GM19397 (cell line): ENCODE measurements at regions not wholly inside any gene's neighbourhood (a gene's known extent, or its start where the extent isn't known, plus 50 kb on each side); places are given as distances from the start of the nearest gene placed in this dataset.
A peak's percentile ranks its signal among the peaks of the same experiment; 100 is the strongest.

Experiments used
- ATAC-seq: cut with Tn5 transposase; IDR thresholded peaks from one replicate; pipeline ENCODE4 v1.9.1; 2021; ENCODE audit warnings: mild to moderate bottlenecking, moderate library complexity; ENCODE audit not compliant: unreplicated experiment

DNA sequence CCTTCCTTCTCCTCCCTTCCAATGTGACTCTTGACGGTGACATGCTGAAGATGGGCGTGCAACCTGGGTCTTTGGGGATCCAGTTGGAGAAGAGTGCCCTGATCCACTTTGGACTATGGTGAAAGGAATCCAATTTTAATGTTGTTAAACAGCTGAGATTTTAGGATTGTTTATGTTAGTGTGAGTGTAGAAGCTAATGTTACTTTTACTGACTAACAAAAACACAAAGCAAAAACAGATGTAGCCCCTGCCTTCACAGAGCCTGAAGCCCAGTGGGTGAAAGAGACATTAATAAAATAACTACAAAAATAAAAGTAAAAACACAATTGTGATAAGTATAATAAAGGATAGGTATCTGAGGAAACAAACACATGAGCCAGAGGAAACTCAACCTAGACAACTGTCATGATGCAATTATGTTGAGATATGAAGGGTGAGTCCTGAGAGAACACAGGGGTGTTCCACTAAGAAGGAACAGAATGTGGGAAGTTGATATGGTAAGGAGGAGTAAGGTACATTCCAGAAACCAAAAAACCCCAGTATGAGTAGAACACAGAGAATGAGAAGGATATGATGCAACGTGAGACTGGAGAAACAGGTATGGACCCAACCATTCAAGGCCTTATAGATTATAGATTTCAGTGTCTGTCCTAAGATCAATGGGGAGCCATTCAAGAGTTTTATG lies 115.1 kb upstream of the PMFBP1 start:
- no peak for ATAC-seq

GRCh38 chr16:72285728-72286127 lies 113.8 kb upstream of the PMFBP1 start:
- no peak for ATAC-seq

- ATAC-seq: no peak
Measured at GRCh38 chr16:72285324-72285723, 113.4 kb upstream of the PMFBP1 start.

DNA sequence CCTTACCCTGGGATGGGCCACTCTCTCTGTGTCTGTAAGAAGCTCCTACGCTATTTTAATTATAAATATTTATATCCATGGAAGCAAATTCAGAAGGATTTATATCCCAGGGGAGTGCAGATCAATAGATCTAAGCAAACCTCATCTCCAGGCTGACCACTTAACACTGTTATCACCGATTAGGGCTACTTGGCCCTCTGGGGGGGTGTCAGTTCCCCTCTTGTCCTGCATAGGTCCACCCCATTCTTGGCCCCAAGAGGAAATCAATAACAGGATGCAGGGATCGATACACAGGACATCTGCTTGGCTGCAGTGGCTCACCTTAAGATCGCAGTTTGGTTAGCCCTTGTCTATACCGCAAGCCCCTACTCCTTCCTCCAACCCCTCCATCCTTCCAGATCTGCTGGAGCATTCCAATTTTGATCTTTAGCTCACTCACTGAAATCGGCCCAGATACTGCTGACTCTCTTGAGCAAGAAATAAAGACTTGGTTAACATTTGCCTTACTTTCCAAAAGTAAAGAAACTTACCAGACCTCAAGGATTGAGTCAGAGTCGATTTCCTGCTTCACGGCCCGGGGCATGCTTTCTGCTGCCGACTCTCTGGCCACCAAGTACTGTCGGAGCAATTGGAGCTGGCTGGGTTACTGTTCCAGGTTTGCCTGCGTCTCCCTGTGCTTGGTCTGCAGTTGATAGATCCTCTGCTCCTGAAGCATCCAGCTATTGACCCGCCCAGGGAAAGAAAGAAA lies 112.3 kb upstream of the PMFBP1 start:
- ATAC-seq: no peak

GRCh38 chr16:72282362-72282761 lies 110.4 kb upstream of the PMFBP1 start:
- ATAC-seq: no peak

GRCh38 chr16:72278301-72278700 lies 106.3 kb upstream of the PMFBP1 start:
- ATAC-seq: no peak

DNA sequence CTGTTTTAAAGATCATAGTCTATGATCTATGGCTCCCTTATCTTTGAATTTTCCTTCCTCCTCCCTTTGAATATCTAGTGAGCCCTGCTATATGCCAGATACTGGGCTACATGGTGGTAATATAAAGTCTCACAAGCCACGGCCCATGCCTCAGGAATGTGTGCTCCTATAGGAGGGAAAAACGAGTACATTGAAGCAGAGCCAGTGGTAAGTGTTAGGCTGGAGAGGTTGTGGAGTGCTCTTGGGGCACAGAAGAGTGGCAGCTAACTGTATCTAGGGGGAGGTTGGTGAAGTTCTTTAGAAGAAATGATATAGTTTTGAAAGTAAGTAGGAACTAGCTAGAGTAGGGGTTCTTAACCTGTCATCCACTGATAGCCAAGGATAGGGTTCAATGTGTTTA lies 105.8 kb upstream of the PMFBP1 start:
- no peak for ATAC-seq

DNA sequence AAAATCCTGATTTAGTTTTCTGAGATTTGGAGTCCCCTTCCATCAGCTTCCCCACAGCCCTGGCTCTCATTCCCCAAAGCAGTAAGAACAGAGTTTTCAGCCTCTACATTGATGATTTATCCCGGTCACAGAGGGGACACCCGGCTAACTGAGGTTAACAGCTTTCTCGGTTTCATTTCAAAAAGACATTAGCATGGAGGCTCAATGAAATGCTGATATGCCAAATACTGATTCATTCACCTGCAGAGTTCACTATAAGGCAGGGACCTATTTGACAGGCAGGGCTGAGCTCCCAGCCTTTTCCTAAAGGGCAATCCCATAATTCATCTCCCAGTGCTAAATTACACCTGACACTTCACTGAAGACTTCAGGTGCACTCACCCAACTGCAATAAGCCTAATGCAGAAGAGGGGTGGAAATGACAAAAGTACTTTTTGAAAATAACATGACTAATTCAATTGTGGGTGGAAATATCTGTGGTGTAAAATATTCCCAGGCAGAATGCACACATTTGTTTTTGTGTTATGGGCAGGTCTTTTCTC lies 99.8 kb upstream of the PMFBP1 start:
- ATAC-seq: no peak

- no peak for ATAC-seq
Measured at GRCh38 chr16:72270531-72270930, 98.6 kb upstream of the PMFBP1 start.

DNA sequence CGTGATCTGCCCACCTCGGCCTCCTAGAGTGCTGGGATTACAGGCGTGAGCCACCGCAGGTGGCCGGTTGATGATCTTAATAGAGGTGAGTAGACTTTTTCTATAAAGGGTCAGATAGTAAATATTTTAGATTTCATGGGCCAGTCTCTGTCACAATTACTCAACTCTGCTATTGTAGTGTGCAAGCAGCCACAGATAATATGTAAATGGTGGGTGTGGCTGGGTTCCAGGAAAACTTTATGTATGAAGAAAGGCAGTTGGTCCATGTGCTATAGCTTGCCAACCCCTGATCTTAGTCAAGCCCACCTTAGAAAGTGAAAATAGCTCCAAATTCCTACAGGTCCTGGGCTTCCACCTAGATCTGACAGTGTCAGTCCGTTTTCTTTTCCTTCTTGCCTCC lies 94.9 kb upstream of the PMFBP1 start:
- no peak for ATAC-seq

DNA sequence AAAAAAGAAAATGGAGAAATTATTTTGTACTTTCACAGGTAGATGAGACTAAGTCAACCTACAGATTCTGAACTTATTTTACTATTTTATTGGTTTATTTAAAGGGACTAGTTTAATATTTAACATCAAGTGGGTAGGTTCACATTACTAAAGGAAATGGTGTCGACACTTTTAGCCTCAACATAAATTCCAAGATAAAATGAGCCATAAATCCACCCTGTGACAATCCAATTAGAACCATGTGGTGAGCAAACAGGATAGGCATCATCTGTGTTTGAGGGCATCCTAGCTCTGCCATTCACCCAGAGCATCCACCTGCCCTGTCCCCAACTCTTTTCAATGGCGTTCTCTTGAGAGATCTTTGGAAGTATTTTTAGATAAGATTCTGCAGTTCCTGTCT lies 92.8 kb upstream of the PMFBP1 start:
- no peak for ATAC-seq

- ATAC-seq: no peak
Measured at GRCh38 chr16:72262711-72263110, 90.8 kb upstream of the PMFBP1 start.

DNA sequence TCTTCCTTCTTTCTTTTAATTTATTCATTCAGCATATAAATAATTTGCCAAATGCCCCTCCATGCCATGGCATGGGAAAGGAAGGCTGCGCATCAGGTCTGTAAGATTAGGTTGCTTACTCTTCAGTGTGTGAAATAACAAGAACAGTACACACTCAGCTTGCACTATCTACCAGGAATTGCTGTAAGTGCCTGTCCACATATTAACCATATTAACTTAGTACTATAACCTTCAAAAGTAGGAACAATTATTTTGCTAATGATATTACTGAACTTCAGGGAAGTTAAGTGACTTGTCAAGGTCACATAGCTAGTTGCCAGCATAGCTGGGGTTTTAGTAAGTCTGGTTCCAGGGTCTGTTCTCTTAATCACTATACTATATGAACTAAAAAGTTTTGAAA lies 89.2 kb upstream of the PMFBP1 start:
- no peak for ATAC-seq

DNA sequence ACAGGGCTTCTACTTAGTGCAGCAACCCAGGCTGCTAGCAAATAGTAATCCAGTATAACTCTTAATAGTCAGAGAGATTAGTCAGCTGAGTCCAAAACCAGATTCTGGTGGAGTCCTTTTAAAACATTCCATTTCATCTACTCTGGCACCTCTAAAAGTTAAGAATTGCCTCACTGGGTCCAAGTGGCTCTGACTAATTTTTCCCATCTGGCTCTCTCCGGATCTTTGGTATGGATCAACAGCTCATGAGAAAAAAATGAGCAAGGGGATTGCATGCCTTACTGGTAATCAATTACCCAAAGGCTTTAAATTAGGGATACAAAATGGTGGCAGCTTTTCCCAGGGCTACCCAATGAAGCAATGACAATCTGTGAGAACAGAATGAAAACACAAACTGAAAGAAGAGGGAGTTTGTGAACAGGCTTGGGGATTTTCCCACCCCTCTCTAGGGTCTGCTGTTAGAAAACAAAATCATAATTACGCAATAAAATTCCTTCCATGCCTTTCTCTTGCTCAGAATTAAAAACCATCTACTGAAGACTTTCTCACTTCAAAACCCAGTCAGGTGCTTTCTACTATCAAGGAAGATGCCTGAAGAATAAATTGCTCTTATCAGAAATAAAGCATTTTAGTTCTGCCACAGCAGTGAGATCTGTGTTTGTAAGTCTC lies 84.6 kb upstream of the PMFBP1 start:
- ATAC-seq: no peak

DNA sequence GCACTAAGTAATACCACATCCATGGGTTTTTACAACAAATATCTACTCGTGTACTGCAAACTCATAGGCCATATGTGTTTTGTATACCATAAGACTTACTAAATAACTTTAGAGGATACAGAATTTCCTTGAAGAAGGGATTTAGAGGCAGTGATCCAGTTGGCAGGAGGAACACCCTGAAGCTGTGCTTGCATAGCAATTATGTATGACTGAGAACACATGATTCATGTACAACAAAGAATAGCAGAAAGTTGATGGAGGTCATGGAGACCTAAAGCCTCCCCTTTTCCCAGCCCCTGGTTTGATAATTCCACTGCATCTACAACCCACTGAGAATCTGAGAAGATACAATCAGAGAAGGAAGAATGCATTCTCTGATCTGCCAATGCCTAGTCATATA lies 83.8 kb upstream of the PMFBP1 start:
- no peak for ATAC-seq

GRCh38 chr16:72247821-72248253 lies 75.9 kb upstream of the PMFBP1 start:
- no peak for ATAC-seq

- ATAC-seq: peak; percentile 83
Measured at GRCh38 chr16:72246423-72246822, 74.5 kb upstream of the PMFBP1 start.

DNA sequence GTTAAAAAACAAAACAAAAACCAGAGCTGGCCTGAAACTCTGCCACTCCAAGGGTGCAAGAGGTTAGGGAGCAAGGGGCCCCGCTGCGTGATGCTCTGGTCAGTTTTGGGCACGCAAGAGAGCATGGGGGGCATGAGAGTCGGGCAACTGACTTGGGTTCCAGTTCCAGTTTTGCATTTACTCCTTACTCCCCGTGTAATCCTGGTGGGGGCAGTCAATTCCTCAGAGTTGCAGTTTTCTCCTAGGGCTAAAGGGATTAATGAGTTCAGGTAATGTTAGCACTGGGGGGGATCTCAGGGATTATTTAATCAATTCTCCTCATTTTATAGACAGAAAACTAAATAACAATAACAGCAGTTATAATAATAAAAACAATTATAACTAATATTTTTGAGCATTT lies 72.9 kb upstream of the PMFBP1 start:
- ATAC-seq: no peak

DNA sequence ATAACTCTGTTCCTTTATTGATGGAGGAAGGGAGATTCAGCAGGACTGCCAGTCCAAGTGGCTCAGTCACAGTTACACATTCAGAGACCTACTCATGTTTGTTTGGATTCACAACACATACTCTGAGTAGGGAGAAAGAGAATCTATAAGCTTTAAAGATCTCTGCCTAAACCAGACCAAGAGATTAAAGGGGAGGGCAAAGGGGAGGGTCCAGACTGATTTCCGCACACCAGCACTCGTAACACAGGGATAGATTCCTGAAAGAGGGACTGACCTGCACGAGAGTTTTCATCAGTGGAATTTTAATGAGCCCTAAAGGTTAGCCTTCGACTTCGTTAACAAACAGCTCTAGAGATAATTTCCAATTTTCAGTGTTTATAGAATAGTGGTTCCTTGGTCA lies 71.7 kb upstream of the PMFBP1 start:
- no peak for ATAC-seq

DNA sequence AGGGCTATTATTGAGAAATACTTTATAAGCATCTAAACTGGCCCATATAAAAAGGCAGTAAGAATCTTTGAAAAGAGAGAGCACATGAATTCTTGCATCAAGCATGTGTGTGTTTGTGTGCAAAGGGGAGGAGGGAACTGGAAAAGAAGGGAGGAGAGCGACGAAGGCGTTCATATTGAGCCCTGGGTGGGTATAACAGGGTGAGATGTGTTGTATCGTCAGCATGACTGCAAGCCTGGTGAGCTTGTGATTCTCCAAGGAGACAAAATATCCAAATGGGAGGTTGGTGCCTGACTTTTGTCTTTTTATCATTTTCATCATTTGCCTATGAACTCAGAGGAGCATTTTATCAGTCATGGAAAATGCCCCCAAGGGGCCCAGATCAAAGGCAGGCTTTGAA lies 70.8 kb upstream of the PMFBP1 start:
- no peak for ATAC-seq

GRCh38 chr16:72241930-72242329 lies 70.0 kb upstream of the PMFBP1 start:
- no peak for ATAC-seq

DNA sequence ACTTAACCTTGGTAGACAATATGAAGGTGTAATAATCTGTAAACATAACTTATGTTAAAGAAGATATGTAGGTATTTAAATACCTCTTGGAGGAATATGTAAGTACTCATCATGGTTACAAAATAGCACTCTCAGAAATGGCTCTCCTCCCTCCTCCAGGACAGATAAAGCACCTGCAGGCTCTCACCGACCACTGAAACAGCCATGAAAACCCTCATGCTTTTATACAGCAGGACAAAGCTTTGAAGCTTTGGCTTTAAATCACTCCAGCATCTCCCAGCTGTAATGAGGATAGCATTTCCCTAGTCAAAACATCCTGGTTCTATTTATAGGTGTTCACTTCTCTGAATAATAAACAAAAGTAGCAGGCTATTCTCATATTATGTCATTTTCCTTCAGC lies 69.1 kb upstream of the PMFBP1 start:
- ATAC-seq: no peak
